ENCODE measurements at regions not wholly inside any gene's neighbourhood (a gene's known extent, or its start where the extent isn't known, plus 50 kb on each side); places are given as distances from the start of the nearest gene placed in this dataset.

- TF ChIP-seq, protein P1, sequence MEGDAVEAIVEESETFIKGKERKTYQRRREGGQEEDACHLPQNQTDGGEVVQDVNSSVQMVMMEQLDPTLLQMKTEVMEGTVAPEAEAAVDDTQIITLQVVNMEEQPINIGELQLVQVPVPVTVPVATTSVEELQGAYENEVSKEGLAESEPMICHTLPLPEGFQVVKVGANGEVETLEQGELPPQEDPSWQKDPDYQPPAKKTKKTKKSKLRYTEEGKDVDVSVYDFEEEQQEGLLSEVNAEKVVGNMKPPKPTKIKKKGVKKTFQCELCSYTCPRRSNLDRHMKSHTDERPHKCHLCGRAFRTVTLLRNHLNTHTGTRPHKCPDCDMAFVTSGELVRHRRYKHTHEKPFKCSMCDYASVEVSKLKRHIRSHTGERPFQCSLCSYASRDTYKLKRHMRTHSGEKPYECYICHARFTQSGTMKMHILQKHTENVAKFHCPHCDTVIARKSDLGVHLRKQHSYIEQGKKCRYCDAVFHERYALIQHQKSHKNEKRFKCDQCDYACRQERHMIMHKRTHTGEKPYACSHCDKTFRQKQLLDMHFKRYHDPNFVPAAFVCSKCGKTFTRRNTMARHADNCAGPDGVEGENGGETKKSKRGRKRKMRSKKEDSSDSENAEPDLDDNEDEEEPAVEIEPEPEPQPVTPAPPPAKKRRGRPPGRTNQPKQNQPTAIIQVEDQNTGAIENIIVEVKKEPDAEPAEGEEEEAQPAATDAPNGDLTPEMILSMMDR (IDR thresholded peaks at IDR 0.05; ENCODE audit: borderline replicate concordance, extremely low read depth, low read length, poor library complexity, severe bottlenecking): no peak
- TF ChIP-seq EZH2 (IDR thresholded peaks at IDR 0.05; ENCODE audit: borderline replicate concordance, low read depth, low read length, severe bottlenecking): no peak
- Histone ChIP-seq H3K4me1 (ENCODE audit: insufficient read depth, low read length) (no peaks in the 10 kb centered on the region), H3K79me2 (ENCODE audit: insufficient read depth, low read length) (no peaks in the 10 kb centered on the region), H3K4me3 (ENCODE audit: low read depth in 1 of 2, low read length in 2 of 2) (no peak overlapping the region), H3K27me3 (ENCODE audit: insufficient read depth, low read length, poor library complexity) (no peaks in the 10 kb centered on the region), H3K36me3 (ENCODE audit: insufficient read depth, low read length) (no peaks in the 10 kb centered on the region), H3K27ac (ENCODE audit: low read length) (no peak overlapping the region), H3K9me3 (ENCODE audit: insufficient read depth, low read length, severe bottlenecking) (no peaks in the 10 kb centered on the region), H3K9ac (ENCODE audit: low read depth, low read length) (no peak overlapping the region), H2AFZ (ENCODE audit: low read depth, low read length) (no peak overlapping the region), H3K4me2 (ENCODE audit: insufficient read depth, low read length) (no peak overlapping the region), H4K20me1 (ENCODE audit: insufficient read depth, low read length) (no peaks in the 10 kb centered on the region)
- ATAC-seq (ENCODE audit: insufficient read depth, low read depth) (no peak), DNase-seq (no peak)
These were observed 61.6 kb downstream of the ARL4A start for GRCh38 chr7:12749069-12749468.

GRCh38 chr7:12749746-12750145, 62.3 kb downstream of the ARL4A start:
- H2AFZ ChIP-seq (ENCODE audit: low read depth, low read length): no peak overlapping the region
- no peaks in the 10 kb centered on the region for H3K4me1 ChIP-seq (ENCODE audit: insufficient read depth, low read length)
- no peak overlapping the region for H3K4me2 ChIP-seq (ENCODE audit: insufficient read depth, low read length)
- no peak overlapping the region for H3K9ac ChIP-seq (ENCODE audit: low read depth, low read length)
- no peaks in the 10 kb centered on the region for H3K36me3 ChIP-seq (ENCODE audit: insufficient read depth, low read length)
- no peaks in the 10 kb centered on the region for H4K20me1 ChIP-seq (ENCODE audit: insufficient read depth, low read length)
- no peaks in the 10 kb centered on the region for H3K27me3 ChIP-seq (ENCODE audit: insufficient read depth, low read length, poor library complexity)
- no peak overlapping the region for H3K4me3 ChIP-seq (ENCODE audit: low read depth in 1 of 2, low read length in 2 of 2)
- H3K9me3 ChIP-seq (ENCODE audit: insufficient read depth, low read length, severe bottlenecking): no peaks in the 10 kb centered on the region
- no peak overlapping the region for H3K27ac ChIP-seq (ENCODE audit: low read length)
- TF ChIP-seq, protein P1 (IDR thresholded peaks at IDR 0.05; ENCODE audit: borderline replicate concordance, extremely low read depth, low read length, poor library complexity, severe bottlenecking): no peak
- no peak for TF ChIP-seq EZH2 (IDR thresholded peaks at IDR 0.05; ENCODE audit: borderline replicate concordance, low read depth, low read length, severe bottlenecking)
- no peaks in the 10 kb centered on the region for H3K79me2 ChIP-seq (ENCODE audit: insufficient read depth, low read length)
- DNase-seq (no peak), ATAC-seq (ENCODE audit: insufficient read depth, low read depth) (no peak)

GRCh38 chr7:12751764-12752163, 64.3 kb downstream of the ARL4A start:
- no peak overlapping the region for H3K27ac ChIP-seq (ENCODE audit: low read length)
- no peak overlapping the region for H2AFZ ChIP-seq (ENCODE audit: low read depth, low read length)
- no peak overlapping the region for H3K9ac ChIP-seq (ENCODE audit: low read depth, low read length)
- TF ChIP-seq, protein P1 (IDR thresholded peaks at IDR 0.05; ENCODE audit: borderline replicate concordance, extremely low read depth, low read length, poor library complexity, severe bottlenecking): no peak
- no peak for TF ChIP-seq EZH2 (IDR thresholded peaks at IDR 0.05; ENCODE audit: borderline replicate concordance, low read depth, low read length, severe bottlenecking)
- no peaks in the 10 kb centered on the region for H4K20me1 ChIP-seq (ENCODE audit: insufficient read depth, low read length)
- H3K36me3 ChIP-seq (ENCODE audit: insufficient read depth, low read length): no peaks in the 10 kb centered on the region
- ATAC-seq (ENCODE audit: insufficient read depth, low read depth): no peak
- H3K9me3 ChIP-seq (ENCODE audit: insufficient read depth, low read length, severe bottlenecking): no peaks in the 10 kb centered on the region
- DNase-seq: no peak
- no peaks in the 10 kb centered on the region for H3K4me1 ChIP-seq (ENCODE audit: insufficient read depth, low read length)
- no peak overlapping the region for H3K4me2 ChIP-seq (ENCODE audit: insufficient read depth, low read length)
- no peaks in the 10 kb centered on the region for H3K79me2 ChIP-seq (ENCODE audit: insufficient read depth, low read length)
- no peaks in the 10 kb centered on the region for H3K27me3 ChIP-seq (ENCODE audit: insufficient read depth, low read length, poor library complexity)
- H3K4me3 ChIP-seq (ENCODE audit: low read depth in 1 of 2, low read length in 2 of 2): no peak overlapping the region

DNA sequence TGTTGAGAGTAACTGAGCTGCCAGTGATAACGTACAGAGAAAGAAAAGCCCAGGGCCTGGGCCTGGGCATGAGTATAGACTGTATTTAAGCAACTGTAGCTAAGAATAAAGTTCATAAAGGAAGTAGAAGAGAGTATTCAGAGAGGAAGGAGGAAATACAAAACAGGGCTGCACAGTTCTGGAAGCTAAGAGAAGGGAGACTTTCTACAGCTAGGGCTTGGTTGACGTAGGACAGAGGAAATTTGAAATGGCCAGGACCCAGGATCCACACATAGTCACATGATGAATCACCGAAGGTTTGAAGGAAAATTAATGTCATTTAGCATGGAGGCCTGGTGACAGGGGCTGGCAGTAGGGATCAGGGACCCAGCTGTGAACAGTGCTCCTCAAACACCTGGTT, 66.7 kb downstream of the ARL4A start:
- Histone ChIP-seq H4K20me1 (ENCODE audit: insufficient read depth, low read length) (no peaks in the 10 kb centered on the region), H3K27me3 (ENCODE audit: insufficient read depth, low read length, poor library complexity) (no peaks in the 10 kb centered on the region), H3K9ac (ENCODE audit: low read depth, low read length) (no peak overlapping the region), H3K4me1 (ENCODE audit: insufficient read depth, low read length) (no peaks in the 10 kb centered on the region), H3K4me3 (ENCODE audit: low read depth in 1 of 2, low read length in 2 of 2) (no peak overlapping the region), H3K27ac (ENCODE audit: low read length) (no peak overlapping the region), H3K4me2 (ENCODE audit: insufficient read depth, low read length) (no peak overlapping the region), H2AFZ (ENCODE audit: low read depth, low read length) (no peak overlapping the region), H3K36me3 (ENCODE audit: insufficient read depth, low read length) (no peaks in the 10 kb centered on the region), H3K9me3 (ENCODE audit: insufficient read depth, low read length, severe bottlenecking) (no peaks in the 10 kb centered on the region), H3K79me2 (ENCODE audit: insufficient read depth, low read length) (no peaks in the 10 kb centered on the region)
- no peak for TF ChIP-seq EZH2 (IDR thresholded peaks at IDR 0.05; ENCODE audit: borderline replicate concordance, low read depth, low read length, severe bottlenecking)
- TF ChIP-seq, protein P1 (IDR thresholded peaks at IDR 0.05; ENCODE audit: borderline replicate concordance, extremely low read depth, low read length, poor library complexity, severe bottlenecking): no peak
- DNase-seq (no peak), ATAC-seq (ENCODE audit: insufficient read depth, low read depth) (no peak)

All from DND-41 (cell line).